ENCODE measurements at regions not wholly inside any gene's neighbourhood (a gene's known extent, or its start where the extent isn't known, plus 50 kb on each side); places are given as distances from the start of the nearest gene placed in this dataset.

DNA sequence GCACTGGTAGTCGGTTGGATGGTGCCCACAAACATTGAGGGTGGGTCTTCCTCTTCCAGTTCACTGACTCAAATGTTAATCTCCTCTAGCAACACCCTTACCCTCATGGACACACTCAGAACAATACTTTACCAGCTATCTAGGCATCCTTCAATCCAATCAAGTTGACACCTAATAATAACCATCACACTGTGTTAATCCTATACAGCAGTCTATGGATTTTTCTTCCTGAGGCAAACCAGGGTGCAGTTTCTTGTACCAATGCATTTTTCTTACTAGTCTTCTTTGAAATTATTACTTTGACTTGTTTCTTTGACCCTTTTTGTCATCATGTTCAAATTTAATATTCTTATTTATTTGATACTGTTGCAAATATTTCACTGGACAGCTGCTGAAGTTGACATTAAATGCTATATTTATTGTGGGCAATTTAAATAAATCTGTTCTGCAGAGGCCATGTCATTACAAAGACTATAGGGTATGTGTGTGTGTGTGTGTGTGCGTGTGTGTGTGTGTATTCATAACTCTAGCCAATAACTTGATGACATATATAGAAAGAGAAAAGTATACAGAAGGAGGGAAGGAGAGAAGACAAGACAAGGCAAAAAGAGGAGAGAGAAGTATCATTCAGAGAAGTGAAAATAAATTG lies 884.8 kb upstream of the NEGR1 start:
- H3K27me3 ChIP-seq (ENCODE audit: insufficient read depth), result no peaks in the 10 kb centered on the region
- no peak overlapping the region for H2AFZ ChIP-seq
- Mint-ChIP-seq H3K4me1 (no peaks in the 10 kb centered on the region), H3K27me3 (ENCODE audit: insufficient read depth, low read depth, poor library complexity) (no peaks in the 10 kb centered on the region), H3K4me3 (no peak overlapping the region), H3K36me3 (ENCODE audit: low read depth) (no peaks in the 10 kb centered on the region), H3K27ac (no peak overlapping the region), H3K9me3 (no peaks in the 10 kb centered on the region)
- no peak for DNase-seq (ENCODE audit: low spot score)
- no peak overlapping the region for H3K27ac ChIP-seq (ENCODE audit: low read depth)
- H3F3A ChIP-seq (replicated peaks; ENCODE audit: low read depth), result no peaks in the 10 kb centered on the region
- no peaks in the 10 kb centered on the region for H3K36me3 ChIP-seq (ENCODE audit: insufficient read depth)
- no peak overlapping the region for H3K4me2 ChIP-seq
- H3K4me1 ChIP-seq (ENCODE audit: insufficient read depth), result no peaks in the 10 kb centered on the region
- 0 out of 2 replicates have a peak, but pooled peaks cover 4% of the 10 kb centered on the region for H3K9me2 ChIP-seq (ENCODE audit: insufficient read depth)
- H3K79me2 ChIP-seq (replicated peaks; ENCODE audit: insufficient read depth), result no peaks in the 10 kb centered on the region
- H4K20me1 ChIP-seq (replicated peaks; ENCODE audit: insufficient read depth), result no peaks in the 10 kb centered on the region
- no peak for ATAC-seq
- H3K4me3 ChIP-seq, result no peak overlapping the region
- TF ChIP-seq ZNF114 (CRISPR knock-in tag; IDR thresholded peaks at IDR 0.05), result no peak
- TF ChIP-seq POLR2AphosphoS5 (IDR thresholded peaks at IDR 0.05; ENCODE audit: low read depth), result no peak
- TF ChIP-seq, protein P1, sequence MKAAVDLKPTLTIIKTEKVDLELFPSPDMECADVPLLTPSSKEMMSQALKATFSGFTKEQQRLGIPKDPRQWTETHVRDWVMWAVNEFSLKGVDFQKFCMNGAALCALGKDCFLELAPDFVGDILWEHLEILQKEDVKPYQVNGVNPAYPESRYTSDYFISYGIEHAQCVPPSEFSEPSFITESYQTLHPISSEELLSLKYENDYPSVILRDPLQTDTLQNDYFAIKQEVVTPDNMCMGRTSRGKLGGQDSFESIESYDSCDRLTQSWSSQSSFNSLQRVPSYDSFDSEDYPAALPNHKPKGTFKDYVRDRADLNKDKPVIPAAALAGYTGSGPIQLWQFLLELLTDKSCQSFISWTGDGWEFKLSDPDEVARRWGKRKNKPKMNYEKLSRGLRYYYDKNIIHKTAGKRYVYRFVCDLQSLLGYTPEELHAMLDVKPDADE (IDR thresholded peaks at IDR 0.05), result no peak
- TF ChIP-seq, protein P2, sequence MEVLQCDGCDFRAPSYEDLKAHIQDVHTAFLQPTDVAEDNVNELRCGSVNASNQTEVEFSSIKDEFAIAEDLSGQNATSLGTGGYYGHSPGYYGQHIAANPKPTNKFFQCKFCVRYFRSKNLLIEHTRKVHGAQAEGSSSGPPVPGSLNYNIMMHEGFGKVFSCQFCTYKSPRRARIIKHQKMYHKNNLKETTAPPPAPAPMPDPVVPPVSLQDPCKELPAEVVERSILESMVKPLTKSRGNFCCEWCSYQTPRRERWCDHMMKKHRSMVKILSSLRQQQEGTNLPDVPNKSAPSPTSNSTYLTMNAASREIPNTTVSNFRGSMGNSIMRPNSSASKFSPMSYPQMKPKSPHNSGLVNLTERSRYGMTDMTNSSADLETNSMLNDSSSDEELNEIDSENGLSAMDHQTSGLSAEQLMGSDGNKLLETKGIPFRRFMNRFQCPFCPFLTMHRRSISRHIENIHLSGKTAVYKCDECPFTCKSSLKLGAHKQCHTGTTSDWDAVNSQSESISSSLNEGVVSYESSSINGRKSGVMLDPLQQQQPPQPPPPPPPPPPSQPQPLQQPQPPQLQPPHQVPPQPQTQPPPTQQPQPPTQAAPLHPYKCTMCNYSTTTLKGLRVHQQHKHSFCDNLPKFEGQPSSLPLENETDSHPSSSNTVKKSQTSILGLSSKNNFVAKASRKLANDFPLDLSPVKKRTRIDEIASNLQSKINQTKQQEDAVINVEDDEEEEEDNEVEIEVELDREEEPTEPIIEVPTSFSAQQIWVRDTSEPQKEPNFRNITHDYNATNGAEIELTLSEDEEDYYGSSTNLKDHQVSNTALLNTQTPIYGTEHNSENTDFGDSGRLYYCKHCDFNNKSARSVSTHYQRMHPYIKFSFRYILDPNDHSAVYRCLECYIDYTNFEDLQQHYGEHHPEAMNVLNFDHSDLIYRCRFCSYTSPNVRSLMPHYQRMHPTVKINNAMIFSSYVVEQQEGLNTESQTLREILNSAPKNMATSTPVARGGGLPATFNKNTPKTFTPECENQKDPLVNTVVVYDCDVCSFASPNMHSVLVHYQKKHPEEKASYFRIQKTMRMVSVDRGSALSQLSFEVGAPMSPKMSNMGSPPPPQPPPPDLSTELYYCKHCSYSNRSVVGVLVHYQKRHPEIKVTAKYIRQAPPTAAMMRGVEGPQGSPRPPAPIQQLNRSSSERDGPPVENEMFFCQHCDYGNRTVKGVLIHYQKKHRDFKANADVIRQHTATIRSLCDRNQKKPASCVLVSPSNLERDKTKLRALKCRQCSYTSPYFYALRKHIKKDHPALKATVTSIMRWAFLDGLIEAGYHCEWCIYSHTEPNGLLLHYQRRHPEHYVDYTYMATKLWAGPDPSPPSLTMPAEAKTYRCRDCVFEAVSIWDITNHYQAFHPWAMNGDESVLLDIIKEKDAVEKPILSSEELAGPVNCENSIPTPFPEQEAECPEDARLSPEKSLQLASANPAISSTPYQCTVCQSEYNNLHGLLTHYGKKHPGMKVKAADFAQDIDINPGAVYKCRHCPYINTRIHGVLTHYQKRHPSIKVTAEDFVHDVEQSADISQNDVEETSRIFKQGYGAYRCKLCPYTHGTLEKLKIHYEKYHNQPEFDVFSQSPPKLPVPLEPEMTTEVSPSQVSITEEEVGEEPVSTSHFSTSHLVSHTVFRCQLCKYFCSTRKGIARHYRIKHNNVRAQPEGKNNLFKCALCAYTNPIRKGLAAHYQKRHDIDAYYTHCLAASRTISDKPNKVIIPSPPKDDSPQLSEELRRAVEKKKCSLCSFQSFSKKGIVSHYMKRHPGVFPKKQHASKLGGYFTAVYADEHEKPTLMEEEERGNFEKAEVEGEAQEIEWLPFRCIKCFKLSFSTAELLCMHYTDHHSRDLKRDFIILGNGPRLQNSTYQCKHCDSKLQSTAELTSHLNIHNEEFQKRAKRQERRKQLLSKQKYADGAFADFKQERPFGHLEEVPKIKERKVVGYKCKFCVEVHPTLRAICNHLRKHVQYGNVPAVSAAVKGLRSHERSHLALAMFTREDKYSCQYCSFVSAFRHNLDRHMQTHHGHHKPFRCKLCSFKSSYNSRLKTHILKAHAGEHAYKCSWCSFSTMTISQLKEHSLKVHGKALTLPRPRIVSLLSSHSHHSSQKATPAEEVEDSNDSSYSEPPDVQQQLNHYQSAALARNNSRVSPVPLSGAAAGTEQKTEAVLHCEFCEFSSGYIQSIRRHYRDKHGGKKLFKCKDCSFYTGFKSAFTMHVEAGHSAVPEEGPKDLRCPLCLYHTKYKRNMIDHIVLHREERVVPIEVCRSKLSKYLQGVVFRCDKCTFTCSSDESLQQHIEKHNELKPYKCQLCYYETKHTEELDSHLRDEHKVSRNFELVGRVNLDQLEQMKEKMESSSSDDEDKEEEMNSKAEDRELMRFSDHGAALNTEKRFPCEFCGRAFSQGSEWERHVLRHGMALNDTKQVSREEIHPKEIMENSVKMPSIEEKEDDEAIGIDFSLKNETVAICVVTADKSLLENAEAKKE (CRISPR knock-in tag; IDR thresholded peaks at IDR 0.05), result no peak
- no peak for TF ChIP-seq EZH2phosphoT487 (IDR thresholded peaks at IDR 0.05; ENCODE audit: unreplicated experiment)
- no peak for TF ChIP-seq CREB1 (CRISPR knock-in tag; IDR thresholded peaks at IDR 0.05; ENCODE audit: low read depth)
- TF ChIP-seq, protein P3, sequence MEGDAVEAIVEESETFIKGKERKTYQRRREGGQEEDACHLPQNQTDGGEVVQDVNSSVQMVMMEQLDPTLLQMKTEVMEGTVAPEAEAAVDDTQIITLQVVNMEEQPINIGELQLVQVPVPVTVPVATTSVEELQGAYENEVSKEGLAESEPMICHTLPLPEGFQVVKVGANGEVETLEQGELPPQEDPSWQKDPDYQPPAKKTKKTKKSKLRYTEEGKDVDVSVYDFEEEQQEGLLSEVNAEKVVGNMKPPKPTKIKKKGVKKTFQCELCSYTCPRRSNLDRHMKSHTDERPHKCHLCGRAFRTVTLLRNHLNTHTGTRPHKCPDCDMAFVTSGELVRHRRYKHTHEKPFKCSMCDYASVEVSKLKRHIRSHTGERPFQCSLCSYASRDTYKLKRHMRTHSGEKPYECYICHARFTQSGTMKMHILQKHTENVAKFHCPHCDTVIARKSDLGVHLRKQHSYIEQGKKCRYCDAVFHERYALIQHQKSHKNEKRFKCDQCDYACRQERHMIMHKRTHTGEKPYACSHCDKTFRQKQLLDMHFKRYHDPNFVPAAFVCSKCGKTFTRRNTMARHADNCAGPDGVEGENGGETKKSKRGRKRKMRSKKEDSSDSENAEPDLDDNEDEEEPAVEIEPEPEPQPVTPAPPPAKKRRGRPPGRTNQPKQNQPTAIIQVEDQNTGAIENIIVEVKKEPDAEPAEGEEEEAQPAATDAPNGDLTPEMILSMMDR (conservative IDR thresholded peaks at IDR 0.05; ENCODE audit: low read depth in 2 of 2), result no peak
- TF ChIP-seq NANOG (IDR thresholded peaks at IDR 0.05; ENCODE audit: borderline replicate concordance), result no peak
- TF ChIP-seq JUNB (IDR thresholded peaks at IDR 0.05; ENCODE audit: unreplicated experiment), result no peak
- TF ChIP-seq, protein P4, sequence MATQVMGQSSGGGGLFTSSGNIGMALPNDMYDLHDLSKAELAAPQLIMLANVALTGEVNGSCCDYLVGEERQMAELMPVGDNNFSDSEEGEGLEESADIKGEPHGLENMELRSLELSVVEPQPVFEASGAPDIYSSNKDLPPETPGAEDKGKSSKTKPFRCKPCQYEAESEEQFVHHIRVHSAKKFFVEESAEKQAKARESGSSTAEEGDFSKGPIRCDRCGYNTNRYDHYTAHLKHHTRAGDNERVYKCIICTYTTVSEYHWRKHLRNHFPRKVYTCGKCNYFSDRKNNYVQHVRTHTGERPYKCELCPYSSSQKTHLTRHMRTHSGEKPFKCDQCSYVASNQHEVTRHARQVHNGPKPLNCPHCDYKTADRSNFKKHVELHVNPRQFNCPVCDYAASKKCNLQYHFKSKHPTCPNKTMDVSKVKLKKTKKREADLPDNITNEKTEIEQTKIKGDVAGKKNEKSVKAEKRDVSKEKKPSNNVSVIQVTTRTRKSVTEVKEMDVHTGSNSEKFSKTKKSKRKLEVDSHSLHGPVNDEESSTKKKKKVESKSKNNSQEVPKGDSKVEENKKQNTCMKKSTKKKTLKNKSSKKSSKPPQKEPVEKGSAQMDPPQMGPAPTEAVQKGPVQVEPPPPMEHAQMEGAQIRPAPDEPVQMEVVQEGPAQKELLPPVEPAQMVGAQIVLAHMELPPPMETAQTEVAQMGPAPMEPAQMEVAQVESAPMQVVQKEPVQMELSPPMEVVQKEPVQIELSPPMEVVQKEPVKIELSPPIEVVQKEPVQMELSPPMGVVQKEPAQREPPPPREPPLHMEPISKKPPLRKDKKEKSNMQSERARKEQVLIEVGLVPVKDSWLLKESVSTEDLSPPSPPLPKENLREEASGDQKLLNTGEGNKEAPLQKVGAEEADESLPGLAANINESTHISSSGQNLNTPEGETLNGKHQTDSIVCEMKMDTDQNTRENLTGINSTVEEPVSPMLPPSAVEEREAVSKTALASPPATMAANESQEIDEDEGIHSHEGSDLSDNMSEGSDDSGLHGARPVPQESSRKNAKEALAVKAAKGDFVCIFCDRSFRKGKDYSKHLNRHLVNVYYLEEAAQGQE (IDR thresholded peaks at IDR 0.05; ENCODE audit: unreplicated experiment), result no peak
- TF ChIP-seq ZNF331 (CRISPR knock-in tag; IDR thresholded peaks at IDR 0.05; ENCODE audit: low read depth), result no peak
- TF ChIP-seq STAT1 (IDR thresholded peaks at IDR 0.05; ENCODE audit: unreplicated experiment), result no peak
- TF ChIP-seq EZH2 (IDR thresholded peaks at IDR 0.05; ENCODE audit: low read depth, unreplicated experiment), result no peak

Measured in GM23338 (cell line).